ENCODE measurements at regions not wholly inside any gene's neighbourhood (a gene's known extent, or its start where the extent isn't known, plus 50 kb on each side); places are given as distances from the start of the nearest gene placed in this dataset.

GRCh38 chr7:17103984-17104383 is 194.5 kb upstream of the AHR start:
- TF ChIP-seq CTCF (conservative IDR thresholded peaks at IDR 0.05 in 1 of 2, IDR thresholded peaks at IDR 0.05 in 1 of 2; ENCODE audit: low read depth in 1 of 2, low read length in 2 of 2) (no peak), EZH2 (IDR thresholded peaks at IDR 0.05; ENCODE audit: low read length, missing control alignments) (no peak)

Data from fibroblast of lung (primary cell).